ENCODE measurements at regions not wholly inside any gene's neighbourhood (a gene's known extent, or its start where the extent isn't known, plus 50 kb on each side); places are given as distances from the start of the nearest gene placed in this dataset.
"Not testable (repeated sequence)": the region's sequence is repeated elsewhere in the genome, so short reads cannot be mapped to it uniquely, and the experiment has no call there.

GRCh38 chr4:155592179-155592937 is 74.3 kb upstream of the GUCY1A1 start:
- DNase-seq (ENCODE audit: low spot score) = no peak

- no peak for DNase-seq (ENCODE audit: low spot score)
Observed at GRCh38 chr4:155591738-155592143, 74.9 kb upstream of the GUCY1A1 start.

- DNase-seq (ENCODE audit: low spot score) = no peak
Observed at GRCh38 chr4:155590796-155591585, 75.7 kb upstream of the GUCY1A1 start.

GRCh38 chr4:155588437-155588836 is 78.2 kb upstream of the GUCY1A1 start:
- no peak for DNase-seq (ENCODE audit: low spot score)

- no peak for DNase-seq (ENCODE audit: low spot score)
Observed at GRCh38 chr4:155587766-155588165, 78.9 kb upstream of the GUCY1A1 start.

GRCh38 chr4:155582971-155583437 is 83.6 kb upstream of the GUCY1A1 start:
- no peak for DNase-seq (ENCODE audit: low spot score)

- DNase-seq (ENCODE audit: low spot score) = no peak
Observed at GRCh38 chr4:155582041-155582440, 84.6 kb upstream of the GUCY1A1 start.

- no peak for DNase-seq (ENCODE audit: low spot score)
Observed at GRCh38 chr4:155578726-155579370, 87.8 kb upstream of the GUCY1A1 start.

GRCh38 chr4:155578219-155578618 is 88.4 kb upstream of the GUCY1A1 start:
- no peak for DNase-seq (ENCODE audit: low spot score)

GRCh38 chr4:155574329-155574728 is 92.3 kb upstream of the GUCY1A1 start:
- DNase-seq (ENCODE audit: low spot score) = not testable (repeated sequence)

- DNase-seq (ENCODE audit: low spot score) = no peak
Observed at GRCh38 chr4:155573126-155573525, 93.5 kb upstream of the GUCY1A1 start.

- no peak for DNase-seq (ENCODE audit: low spot score)
Observed at GRCh38 chr4:155572106-155572703, 94.4 kb upstream of the GUCY1A1 start.

GRCh38 chr4:155571184-155571944 is 95.3 kb upstream of the GUCY1A1 start:
- no peak for DNase-seq (ENCODE audit: low spot score)

- no peak for DNase-seq (ENCODE audit: low spot score)
Observed at GRCh38 chr4:155570661-155571060, 96.0 kb upstream of the GUCY1A1 start.

- no peak for DNase-seq (ENCODE audit: low spot score)
Observed at GRCh38 chr4:155569960-155570515, 96.6 kb upstream of the GUCY1A1 start.

- no peak for DNase-seq (ENCODE audit: low spot score)
Observed at GRCh38 chr4:155569471-155569870, 97.2 kb upstream of the GUCY1A1 start.

- no peak for DNase-seq (ENCODE audit: low spot score)
Observed at GRCh38 chr4:155568641-155569220, 97.9 kb upstream of the GUCY1A1 start.

GRCh38 chr4:155566354-155566753 is 100.3 kb upstream of the GUCY1A1 start:
- no peak for DNase-seq (ENCODE audit: low spot score)

- DNase-seq (ENCODE audit: low spot score) = no peak
Observed at GRCh38 chr4:155565776-155566175, 100.9 kb upstream of the GUCY1A1 start.

GRCh38 chr4:155565330-155565729 is 101.3 kb upstream of the GUCY1A1 start:
- DNase-seq (ENCODE audit: low spot score) = no peak

Data from mesenteric fat pad (tissue), 1 donor.